GM12878 (cell line): ENCODE measurements at regions not wholly inside any gene's neighbourhood (a gene's known extent, or its start where the extent isn't known, plus 50 kb on each side); places are given as distances from the start of the nearest gene placed in this dataset.

Source experiments
- CHD2 ChIP-seq: IDR thresholded peaks from 2 replicates; pipeline ENCODE4 v1.6.1; 2011; ENCODE audit warnings: low read depth, low read length, improper control_type of control experiment, borderline replicate concordance
- CHD4 ChIP-seq: fragments of 200-600 bp; sonication (generic); IDR thresholded peaks from 2 replicates; pipeline ENCODE4 v1.6.1; 2016; ENCODE audit warnings: mild to moderate bottlenecking
- ESRRA ChIP-seq: IDR thresholded peaks from 2 replicates; pipeline ENCODE4 v1.6.1; 2012; ENCODE audit warnings: mild to moderate bottlenecking, low read length, improper control_type of control experiment
- KDM1A ChIP-seq: fragments of 200-600 bp; sonication (generic); IDR thresholded peaks from 2 replicates; pipeline ENCODE4 v1.6.1; 2016; ENCODE audit warnings: borderline replicate concordance
- MYC ChIP-seq: IDR thresholded peaks from 2 replicates; pipeline ENCODE4 v1.6.1; 2011; ENCODE audit warnings: mild to moderate bottlenecking, low read length, moderate library complexity, inconsistent platforms; ENCODE audit not compliant: insufficient read depth, insufficient replicate concordance, insufficient read length, severe bottlenecking
- NBN ChIP-seq: fragments of 450-650 bp; IDR thresholded peaks from 2 replicates; pipeline ENCODE4 v1.6.1; 2016
- NKRF ChIP-seq: fragments of 450-650 bp; conservative IDR thresholded peaks from 2 replicates; pipeline ENCODE4 v1.6.1; 2017; ENCODE audit warnings: mild to moderate bottlenecking, moderate library complexity
- TCF12 ChIP-seq: IDR thresholded peaks from 2 replicates; pipeline ENCODE4 v1.6.1; 2011; ENCODE audit warnings: low read depth, mild to moderate bottlenecking, low read length

- TF ChIP-seq ESRRA (no peak), NKRF (no peak), MYC (no peak), KDM1A (no peak), NBN (no peak), CHD4 (no peak), TCF12 (no peak), CHD2 (no peak)
Observed at GRCh38 chr3:87797872-87798566, 260.8 kb downstream of the CGGBP1 start.
